ENCODE measurements at regions not wholly inside any gene's neighbourhood (a gene's known extent, or its start where the extent isn't known, plus 50 kb on each side); places are given as distances from the start of the nearest gene placed in this dataset.

DNA sequence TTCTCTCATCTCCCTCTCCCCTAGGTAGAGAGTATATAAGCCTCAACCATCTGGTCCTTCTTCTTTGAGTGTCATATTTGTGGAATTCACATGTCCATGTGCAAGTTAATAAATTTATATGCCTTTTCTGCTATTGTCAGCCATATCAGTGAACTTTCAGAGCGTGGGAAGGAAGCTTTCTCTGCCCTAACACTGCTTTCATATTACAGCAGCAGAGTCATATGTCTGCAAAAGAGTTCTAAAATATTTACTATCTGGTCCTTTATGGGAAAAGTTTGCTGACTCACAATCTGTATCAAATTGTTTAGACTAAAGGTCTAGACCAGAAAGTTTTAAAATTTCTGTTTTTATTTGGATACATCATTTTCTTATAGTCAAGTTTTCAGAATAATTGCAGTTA, 669.0 kb downstream of the LRRC70 start:
- H4K8ac ChIP-seq (ENCODE audit: low read depth in 2 of 2, low read length in 2 of 2) = no peak overlapping the region
- in situ Hi-C loops (cut with MboI; ENCODE audit: low sequenced_read_pairs) = no loop called here
- no peak overlapping the region for H2BK15ac ChIP-seq (ENCODE audit: low read depth, low read length)
- no peak overlapping the region for H3K4me2 ChIP-seq (ENCODE audit: low read depth, low read length)
- WGBS, 2 experiments (ENCODE audit: extremely low coverage in 2 of 2, insufficient read length in 1 of 2) = no CpG with 5 or more reads among the region's 1 CpG
- no peak overlapping the region for H3K14ac ChIP-seq (replicated peaks; ENCODE audit: low read depth, low read length)
- H3K4ac ChIP-seq (ENCODE audit: low read depth, low read length) = no peak overlapping the region
- H4K5ac ChIP-seq (ENCODE audit: low read depth, low read length) = no peak overlapping the region
- no peak overlapping the region for H3K9ac ChIP-seq (ENCODE audit: low read depth, low read length)
- H4K20me1 ChIP-seq (ENCODE audit: insufficient read depth, low read length) = no peaks in the 10 kb centered on the region
- H3K27ac ChIP-seq (ENCODE audit: insufficient read depth, low read length) = no peak overlapping the region
- H3K9me3 ChIP-seq (ENCODE audit: control insufficient read depth, insufficient read depth, low read length) = 0 out of 2 replicates have a peak, but pooled peaks cover 2% of the 10 kb centered on the region
- ChIA-PET CTCF (no interaction called here), POLR2A (ENCODE audit: unreplicated experiment) (no interaction called here)
- H2AFZ ChIP-seq (replicated peaks; ENCODE audit: low read length, poor library complexity) = no peak overlapping the region
- no peaks in the 10 kb centered on the region for H3K9me1 ChIP-seq (ENCODE audit: insufficient read depth, low read length)
- H3K56ac ChIP-seq (ENCODE audit: extremely low read depth, insufficient read depth, low read length) = no peak overlapping the region
- no peak overlapping the region for H2BK120ac ChIP-seq (ENCODE audit: low read depth, low read length)
- no peaks in the 10 kb centered on the region for H3K79me1 ChIP-seq (ENCODE audit: low read depth in 1 of 2, low read length in 2 of 2)
- intact Hi-C loops (cut with micrococcal nuclease) = no loop called here
- DNase-seq = peak; percentile 3
- H2BK5ac ChIP-seq (ENCODE audit: low read depth, low read length, poor library complexity, severe bottlenecking) = no peak overlapping the region
- no TSS peak for BruUV-seq (replicated peaks)
- no peak overlapping the region for H2BK20ac ChIP-seq (ENCODE audit: low read depth, low read length)
- ATAC-seq (ENCODE audit: low read depth) = no peak
- no peaks in the 10 kb centered on the region for H3K4me1 ChIP-seq (ENCODE audit: control insufficient read depth, insufficient read depth, low read length)
- TF ChIP-seq USF2 (IDR thresholded peaks at IDR 0.05; ENCODE audit: low read depth, low read length) (no peak), NFE2L2 (IDR thresholded peaks at IDR 0.05; ENCODE audit: low read depth, low read length) (no peak), RFX5 (IDR thresholded peaks at IDR 0.05; ENCODE audit: low read depth, low read length) (no peak), RCOR1 (IDR thresholded peaks at IDR 0.05; ENCODE audit: insufficient replicate concordance, low read length) (no peak), ELK1 (IDR thresholded peaks at IDR 0.05; ENCODE audit: borderline replicate concordance, low read depth, low read length) (no peak), MAZ (IDR thresholded peaks at IDR 0.05; ENCODE audit: borderline replicate concordance, low read depth, low read length) (no peak), FOS (IDR thresholded peaks at IDR 0.05; ENCODE audit: low read depth, low read length) (no peak), MAFK (IDR thresholded peaks at IDR 0.05; ENCODE audit: low read depth, low read length) (no peak), CHD1 (IDR thresholded peaks at IDR 0.05; ENCODE audit: low read depth, low read length) (no peak), RAD21 (IDR thresholded peaks at IDR 0.05; ENCODE audit: low read length) (no peak), BHLHE40 (IDR thresholded peaks at IDR 0.05; ENCODE audit: low read depth, low read length) (no peak), MXI1 (IDR thresholded peaks at IDR 0.05; ENCODE audit: borderline replicate concordance, low read depth, low read length) (no peak), SMC3 (IDR thresholded peaks at IDR 0.05; ENCODE audit: low read depth, low read length) (no peak)
- TF ChIP-seq, protein P1, sequence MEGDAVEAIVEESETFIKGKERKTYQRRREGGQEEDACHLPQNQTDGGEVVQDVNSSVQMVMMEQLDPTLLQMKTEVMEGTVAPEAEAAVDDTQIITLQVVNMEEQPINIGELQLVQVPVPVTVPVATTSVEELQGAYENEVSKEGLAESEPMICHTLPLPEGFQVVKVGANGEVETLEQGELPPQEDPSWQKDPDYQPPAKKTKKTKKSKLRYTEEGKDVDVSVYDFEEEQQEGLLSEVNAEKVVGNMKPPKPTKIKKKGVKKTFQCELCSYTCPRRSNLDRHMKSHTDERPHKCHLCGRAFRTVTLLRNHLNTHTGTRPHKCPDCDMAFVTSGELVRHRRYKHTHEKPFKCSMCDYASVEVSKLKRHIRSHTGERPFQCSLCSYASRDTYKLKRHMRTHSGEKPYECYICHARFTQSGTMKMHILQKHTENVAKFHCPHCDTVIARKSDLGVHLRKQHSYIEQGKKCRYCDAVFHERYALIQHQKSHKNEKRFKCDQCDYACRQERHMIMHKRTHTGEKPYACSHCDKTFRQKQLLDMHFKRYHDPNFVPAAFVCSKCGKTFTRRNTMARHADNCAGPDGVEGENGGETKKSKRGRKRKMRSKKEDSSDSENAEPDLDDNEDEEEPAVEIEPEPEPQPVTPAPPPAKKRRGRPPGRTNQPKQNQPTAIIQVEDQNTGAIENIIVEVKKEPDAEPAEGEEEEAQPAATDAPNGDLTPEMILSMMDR (conservative IDR thresholded peaks at IDR 0.05; ENCODE audit: low read depth, low read length) = no peak
- H3K4me3 ChIP-seq (ENCODE audit: insufficient read depth, low read depth, low read length) = no peak overlapping the region
- no peak overlapping the region for H2AK9ac ChIP-seq (replicated peaks; ENCODE audit: low read depth, low read length, poor library complexity)
- H3K36me3 ChIP-seq (ENCODE audit: control insufficient read depth, insufficient read depth, low read length) = no peaks in the 10 kb centered on the region
- H3K18ac ChIP-seq (ENCODE audit: low read depth, low read length) = no peak overlapping the region
- dilution Hi-C loops (cut with HindIII; ENCODE audit: low sequenced_read_pairs, unreplicated experiment) = no loop called here
- no peak overlapping the region for H2AK5ac ChIP-seq (ENCODE audit: low read depth, low read length)
- H4K91ac ChIP-seq (ENCODE audit: insufficient read depth, low read depth, low read length) = no peak overlapping the region
- H3K23ac ChIP-seq (ENCODE audit: low read depth, low read length) = no peak overlapping the region
- H3K27me3 ChIP-seq (ENCODE audit: control insufficient read depth, insufficient read depth, low read length) = no peaks in the 10 kb centered on the region

All from IMR-90 (cell line).